Sigmoid colon (tissue), 6 donors: ENCODE measurements at regions not wholly inside any gene's neighbourhood (a gene's known extent, or its start where the extent isn't known, plus 50 kb on each side); places are given as distances from the start of the nearest gene placed in this dataset.

Experiments
- DNase-seq: peaks from one replicate; pipeline ENCODE4 v3.0.0-alpha.2; 2019
- H3K27ac ChIP-seq, 4 donors: fragments of 200-600 bp; sonication (generic); one replicate each; pipeline ENCODE4 v1.5.1; 2016 to 2019; ENCODE audit warnings: mild to moderate bottlenecking in 1 of 4
- H3K27me3 ChIP-seq, 3 donors: fragments of 200-600 bp; sonication (generic); one replicate each; pipeline ENCODE4 v1.5.1; 2019; ENCODE audit warnings: mild to moderate bottlenecking in 1 of 3
- H3K36me3 ChIP-seq, 4 donors: fragments of 200-600 bp; sonication (generic); one replicate each; pipeline ENCODE4 v1.5.1; 2016 to 2019
- H3K4me1 ChIP-seq, 4 donors: fragments of 200-600 bp; sonication (generic); one replicate each; pipeline ENCODE4 v1.5.1; 2017 to 2019
- H3K4me3 ChIP-seq, 4 donors: fragments of 200-600 bp; sonication (generic); one replicate each; pipeline ENCODE4 v1.5.1; 2017 to 2019; ENCODE audit warnings: mild to moderate bottlenecking in 2 of 4, moderate library complexity in 1 of 4
- H3K9me3 ChIP-seq, 4 donors: fragments of 200-600 bp in 3 of 4; sonication (generic) in 3 of 4; one replicate each; pipeline versions ENCODE4 v1.5.1 to v1.6.1; 2013 to 2019
- EP300 ChIP-seq, 4 donors: sonication (generic); formaldehyde crosslinking; IDR thresholded peaks; one replicate each; pipeline ENCODE4 v1.6.1; 2017; ENCODE audit warnings: antibody characterized with exemption in 4 of 4
- POLR2A ChIP-seq, 2 donors: fragments of 450-650 bp; IDR thresholded peaks; one replicate each; pipeline ENCODE4 v1.6.1; 2016; ENCODE audit warnings: antibody characterized with exemption in 2 of 2, mild to moderate bottlenecking in 2 of 2, moderate library complexity in 2 of 2
- POLR2AphosphoS5 ChIP-seq, 4 donors: sonication (generic); formaldehyde crosslinking; IDR thresholded peaks; one replicate each; pipeline ENCODE4 v1.6.1; 2017; ENCODE audit warnings: antibody characterized with exemption in 4 of 4
- WGBS, 2 donors: extraction: QIAGEN DNeasy Blood & Tissue Kit; methylation state at CpG; one replicate each; pipeline ENCODE4 v1.1.7; 2013; 5-methylcytosine and 5-hydroxymethylcytosine counted together
- intact Hi-C: fragments of 100-400 bp; cut with DNase I; formaldehyde crosslinking; loops from one replicate; pipeline ENCODE4 v1.15.1; 2023
- TF ChIP-seq, protein P1 (sequence below), 4 experiments: fragments of 450-650 bp in 3 of 4; fragments of 200-600 bp in 1 of 4; IDR thresholded peaks; one replicate each; pipeline ENCODE4 v1.5.1; 2016 to 2019; ENCODE audit warnings: antibody characterized with exemption in 4 of 4, mild to moderate bottlenecking in 3 of 4, moderate library complexity in 2 of 4
- donor health status: healthy with polysubstance abuse.
- donor health status: healthy.

DNA sequence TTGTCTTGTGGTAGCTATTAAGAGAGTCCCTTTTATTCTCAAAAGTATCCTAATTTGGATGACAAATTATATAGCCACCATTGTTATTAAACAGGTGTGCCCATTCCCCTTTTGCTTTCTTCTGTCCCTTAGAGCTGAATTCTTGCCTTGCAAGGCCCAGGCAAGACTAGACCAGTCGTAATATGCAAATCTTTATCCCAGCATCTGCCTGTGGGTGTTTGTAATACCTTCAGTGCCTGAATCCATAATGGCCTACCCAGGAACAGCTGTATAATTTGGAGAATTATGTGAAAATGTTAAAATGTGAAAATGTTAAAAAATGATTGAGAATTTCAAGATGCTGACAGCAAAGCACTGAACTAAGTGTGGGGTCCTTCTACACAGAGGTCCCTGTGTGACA is 403.0 kb upstream of the RBMS3 start:
- H3K9me3 ChIP-seq, result no peaks in the 10 kb centered on the region
- no peak for DNase-seq
- H3K36me3 ChIP-seq, result no peaks in the 10 kb centered on the region
- H3K4me1 ChIP-seq, result no peaks in the 10 kb centered on the region
- TF ChIP-seq POLR2A (IDR thresholded peaks at IDR 0.05), result no peak
- H3K27ac ChIP-seq, result no peak overlapping the region
- intact Hi-C loops, result no loop called here
- no peaks in the 10 kb centered on the region for H3K27me3 ChIP-seq
- WGBS, 2 donors, result 71 to 88% methylated on average over 1 of the region's 1 CpG
- H3K4me3 ChIP-seq, result no peak overlapping the region

DNA sequence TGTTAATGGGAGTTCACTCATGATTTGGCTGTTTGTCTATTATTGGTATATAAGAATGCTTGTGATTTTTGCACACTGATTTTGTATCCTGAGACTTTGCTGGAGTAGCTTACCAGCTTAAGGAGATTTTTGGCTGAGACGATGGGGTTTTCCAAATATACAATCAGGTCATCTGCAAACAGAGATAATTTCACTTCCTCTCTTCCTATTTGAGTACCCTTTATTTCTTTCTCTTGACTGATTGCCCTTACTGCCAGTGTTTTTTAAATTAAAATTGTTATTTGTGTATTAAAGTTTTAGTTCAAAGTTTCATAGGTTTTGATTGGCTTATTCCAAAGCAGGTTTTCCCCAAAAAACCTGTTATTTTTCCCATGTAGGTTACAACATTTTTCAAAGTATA is 390.5 kb upstream of the RBMS3 start:
- intact Hi-C loops, result no loop called here
- H3K4me3 ChIP-seq, result no peak overlapping the region
- no peaks in the 10 kb centered on the region for H3K27me3 ChIP-seq
- H3K9me3 ChIP-seq, result no peaks in the 10 kb centered on the region
- no peak overlapping the region for H3K27ac ChIP-seq
- H3K36me3 ChIP-seq, result no peaks in the 10 kb centered on the region
- no peak for TF ChIP-seq POLR2A (IDR thresholded peaks at IDR 0.05)
- TF ChIP-seq EP300 (IDR thresholded peaks at IDR 0.05), result no peak
- TF ChIP-seq, protein P1, sequence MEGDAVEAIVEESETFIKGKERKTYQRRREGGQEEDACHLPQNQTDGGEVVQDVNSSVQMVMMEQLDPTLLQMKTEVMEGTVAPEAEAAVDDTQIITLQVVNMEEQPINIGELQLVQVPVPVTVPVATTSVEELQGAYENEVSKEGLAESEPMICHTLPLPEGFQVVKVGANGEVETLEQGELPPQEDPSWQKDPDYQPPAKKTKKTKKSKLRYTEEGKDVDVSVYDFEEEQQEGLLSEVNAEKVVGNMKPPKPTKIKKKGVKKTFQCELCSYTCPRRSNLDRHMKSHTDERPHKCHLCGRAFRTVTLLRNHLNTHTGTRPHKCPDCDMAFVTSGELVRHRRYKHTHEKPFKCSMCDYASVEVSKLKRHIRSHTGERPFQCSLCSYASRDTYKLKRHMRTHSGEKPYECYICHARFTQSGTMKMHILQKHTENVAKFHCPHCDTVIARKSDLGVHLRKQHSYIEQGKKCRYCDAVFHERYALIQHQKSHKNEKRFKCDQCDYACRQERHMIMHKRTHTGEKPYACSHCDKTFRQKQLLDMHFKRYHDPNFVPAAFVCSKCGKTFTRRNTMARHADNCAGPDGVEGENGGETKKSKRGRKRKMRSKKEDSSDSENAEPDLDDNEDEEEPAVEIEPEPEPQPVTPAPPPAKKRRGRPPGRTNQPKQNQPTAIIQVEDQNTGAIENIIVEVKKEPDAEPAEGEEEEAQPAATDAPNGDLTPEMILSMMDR (IDR thresholded peaks at IDR 0.05), result no peak
- no peak for TF ChIP-seq POLR2AphosphoS5 (IDR thresholded peaks at IDR 0.05)
- H3K4me1 ChIP-seq, result no peaks in the 10 kb centered on the region
- WGBS, 2 donors, result 50 to 73% methylated on average over 1 of the region's 1 CpG
- no peak for DNase-seq

DNA sequence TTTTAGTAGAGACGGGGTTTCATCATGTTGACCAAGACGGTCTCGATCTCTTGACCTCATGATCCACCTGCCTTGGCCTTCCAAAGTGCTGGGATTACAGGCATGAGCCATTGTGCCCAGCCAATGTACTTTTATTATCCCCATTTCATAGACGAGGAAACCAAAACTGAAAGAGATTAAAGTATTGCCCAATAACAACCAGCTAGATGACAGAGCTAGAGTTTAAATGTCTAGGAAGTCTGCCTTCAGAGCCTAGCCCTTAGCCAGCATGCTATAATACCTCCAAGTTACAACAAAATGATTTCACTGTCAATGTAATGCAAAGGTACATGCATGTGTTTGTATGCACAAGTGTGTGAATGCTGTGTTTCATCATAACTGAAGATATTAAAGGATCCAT is 389.4 kb upstream of the RBMS3 start:
- Histone ChIP-seq H3K9me3 (no peaks in the 10 kb centered on the region), H3K27me3 (no peaks in the 10 kb centered on the region), H3K4me3 (no peak overlapping the region), H3K4me1 (no peaks in the 10 kb centered on the region), H3K36me3 (no peaks in the 10 kb centered on the region), H3K27ac (no peak overlapping the region)
- TF ChIP-seq EP300 (IDR thresholded peaks at IDR 0.05) (no peak), POLR2AphosphoS5 (IDR thresholded peaks at IDR 0.05) (no peak), POLR2A (IDR thresholded peaks at IDR 0.05) (no peak)
- TF ChIP-seq, protein P1 (IDR thresholded peaks at IDR 0.05), result no peak
- intact Hi-C loops, result no loop called here
- 71 to 87% methylated on average over 4 of the region's 4 CpGs for WGBS, 2 donors
- DNase-seq, result no peak

DNA sequence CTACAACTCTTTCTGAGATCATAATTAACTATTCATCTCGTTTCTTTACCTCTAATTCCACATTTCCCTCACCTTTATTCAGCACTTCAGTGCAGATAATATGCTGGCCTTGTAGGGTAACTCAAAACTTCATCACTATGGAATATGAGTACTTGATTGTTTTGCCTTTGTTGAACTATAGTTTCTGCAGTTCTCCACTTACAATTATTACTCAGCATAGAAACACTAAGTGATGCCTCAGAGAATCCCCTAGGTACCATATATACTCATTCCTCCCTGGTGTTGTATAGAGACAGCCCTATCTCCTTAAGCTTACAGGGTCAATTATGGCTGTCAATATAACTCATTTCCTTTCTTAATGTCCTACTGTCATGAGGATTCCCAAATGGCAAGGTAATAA is 380.6 kb upstream of the RBMS3 start:
- 7 to 49% methylated on average over 1 of the region's 1 CpG for WGBS, 2 donors

DNA sequence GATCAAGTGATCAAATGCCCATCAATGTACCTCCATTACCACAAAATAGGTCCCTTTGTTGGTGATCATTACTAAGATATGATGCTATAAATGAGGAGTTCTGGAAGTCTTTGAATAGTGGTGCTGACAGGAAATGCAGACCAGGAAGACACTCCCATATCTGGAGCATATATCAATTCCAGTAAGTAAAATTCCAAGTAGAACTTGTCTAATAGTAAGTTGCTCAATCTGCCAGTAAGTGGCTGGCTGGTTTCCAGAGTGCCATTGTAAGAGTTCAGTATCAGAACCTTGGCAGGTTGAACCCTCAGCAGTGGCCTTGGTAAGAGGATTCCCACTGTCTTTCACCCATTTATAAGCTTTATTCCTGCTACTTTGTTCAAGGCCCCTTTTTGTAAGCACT is 379.9 kb upstream of the RBMS3 start:
- peaks cover 0 to 6% (median 0%) of the 10 kb centered on the region in 4 donors for H3K4me1 ChIP-seq
- DNase-seq, result no peak
- no peaks in the 10 kb centered on the region for H3K36me3 ChIP-seq
- H3K27ac ChIP-seq, result no peak overlapping the region
- H3K9me3 ChIP-seq, result no peaks in the 10 kb centered on the region
- no peaks in the 10 kb centered on the region for H3K27me3 ChIP-seq
- TF ChIP-seq, protein P1 (IDR thresholded peaks at IDR 0.05), result no peak
- TF ChIP-seq POLR2A (IDR thresholded peaks at IDR 0.05), result no peak
- TF ChIP-seq POLR2AphosphoS5 (IDR thresholded peaks at IDR 0.05), result no peak
- TF ChIP-seq EP300 (IDR thresholded peaks at IDR 0.05), result no peak
- no peak overlapping the region for H3K4me3 ChIP-seq
- intact Hi-C loops, result no loop called here

More for the DNA sequence above, 380.6 kb upstream of the RBMS3 start:
- no peak for DNase-seq
- no peaks in the 10 kb centered on the region for H3K9me3 ChIP-seq
- intact Hi-C loops, result no loop called here
- no peak for TF ChIP-seq POLR2A (IDR thresholded peaks at IDR 0.05)
- TF ChIP-seq POLR2AphosphoS5 (IDR thresholded peaks at IDR 0.05), result no peak
- no peak for TF ChIP-seq EP300 (IDR thresholded peaks at IDR 0.05)
- TF ChIP-seq, protein P1 (IDR thresholded peaks at IDR 0.05), result no peak
- no peak overlapping the region for H3K27ac ChIP-seq
- H3K4me3 ChIP-seq, result no peak overlapping the region
- no peaks in the 10 kb centered on the region for H3K27me3 ChIP-seq
- no peaks in the 10 kb centered on the region for H3K36me3 ChIP-seq
- peaks cover 0 to 6% (median 0%) of the 10 kb centered on the region in 4 donors for H3K4me1 ChIP-seq
